ENCODE measurements at regions not wholly inside any gene's neighbourhood (a gene's known extent, or its start where the extent isn't known, plus 50 kb on each side); places are given as distances from the start of the nearest gene placed in this dataset.

DNA sequence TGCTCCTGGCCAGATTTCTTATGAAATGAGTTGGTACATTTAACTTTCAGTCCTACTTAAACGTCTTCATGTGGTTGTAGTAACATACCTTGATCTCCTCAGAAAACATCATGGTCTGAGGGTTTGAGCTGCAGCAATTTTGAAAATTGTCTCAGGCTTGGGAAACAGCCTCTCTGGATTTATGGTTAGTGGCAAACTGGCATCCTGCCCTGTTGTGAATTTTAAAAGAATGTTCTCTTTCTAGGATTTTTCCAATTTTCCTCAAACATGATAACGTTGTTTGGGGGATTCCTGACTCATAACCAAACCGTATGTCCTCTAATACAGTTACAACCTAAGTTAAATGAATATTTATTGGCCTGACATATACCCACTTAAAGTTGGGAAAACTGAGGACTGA is 624.4 kb downstream of the LMO4 start:
- Mint-ChIP-seq H3K9me3 (no peaks in the 10 kb centered on the region), H3K27ac (no peak overlapping the region)

DNA sequence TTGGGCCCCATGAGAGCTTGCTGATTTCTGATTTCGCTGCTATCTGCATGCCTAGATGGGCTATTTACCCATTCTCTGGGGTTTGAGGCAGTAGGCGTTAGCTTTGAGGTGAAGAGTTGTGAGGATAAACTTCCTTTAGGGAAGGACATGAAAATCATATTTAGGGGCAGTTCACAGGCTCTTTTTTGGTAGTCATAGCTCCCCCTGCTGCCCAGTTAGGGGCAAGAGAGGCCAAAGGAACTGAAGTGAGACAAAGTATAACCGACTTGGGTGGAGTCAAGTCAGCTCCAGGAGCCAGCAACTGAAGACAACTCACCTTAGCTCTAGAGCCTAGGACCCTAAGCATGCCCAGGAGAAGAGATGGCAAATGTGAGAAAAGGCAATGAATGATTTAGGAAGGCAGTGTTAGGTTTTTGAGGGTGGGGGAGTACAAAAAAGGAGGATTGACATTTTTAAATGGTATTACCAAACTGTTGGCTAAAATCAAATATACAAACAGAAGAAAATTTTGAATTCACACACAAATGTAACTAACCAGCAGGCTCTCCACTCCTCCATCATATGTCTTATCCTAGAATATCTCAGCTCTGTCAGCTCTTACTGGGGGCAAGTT is 625.2 kb downstream of the LMO4 start:
- no peak overlapping the region for H3K27ac Mint-ChIP-seq
- peak; percentile 83 for DNase-seq
- intact Hi-C loops (cut with micrococcal nuclease) = loop anchor here (1.0 to 2.0 kb wide), 2 partner anchors 661 to 821 kb away; no protein-coding TSS in a partner anchor
- H3K4me3 Mint-ChIP-seq = no peak overlapping the region
- no peaks in the 10 kb centered on the region for H3K9me3 Mint-ChIP-seq
- no peaks in the 10 kb centered on the region for H3K4me1 Mint-ChIP-seq
- H3K27me3 Mint-ChIP-seq = peaks cover 6% of the 10 kb centered on the region
- no peaks in the 10 kb centered on the region for H3K36me3 Mint-ChIP-seq (ENCODE audit: low read depth)

More for the DNA sequence above, 624.4 kb downstream of the LMO4 start:
- Mint-ChIP-seq H3K36me3 (ENCODE audit: low read depth) (no peaks in the 10 kb centered on the region), H3K4me1 (no peaks in the 10 kb centered on the region), H3K27me3 (peaks cover 7% of the 10 kb centered on the region), H3K4me3 (no peak overlapping the region)
- intact Hi-C loops (cut with micrococcal nuclease) = loop anchor here (1.0 to 2.0 kb wide), 2 partner anchors 660 to 820 kb away; no protein-coding TSS in a partner anchor
- DNase-seq = no peak

DNA sequence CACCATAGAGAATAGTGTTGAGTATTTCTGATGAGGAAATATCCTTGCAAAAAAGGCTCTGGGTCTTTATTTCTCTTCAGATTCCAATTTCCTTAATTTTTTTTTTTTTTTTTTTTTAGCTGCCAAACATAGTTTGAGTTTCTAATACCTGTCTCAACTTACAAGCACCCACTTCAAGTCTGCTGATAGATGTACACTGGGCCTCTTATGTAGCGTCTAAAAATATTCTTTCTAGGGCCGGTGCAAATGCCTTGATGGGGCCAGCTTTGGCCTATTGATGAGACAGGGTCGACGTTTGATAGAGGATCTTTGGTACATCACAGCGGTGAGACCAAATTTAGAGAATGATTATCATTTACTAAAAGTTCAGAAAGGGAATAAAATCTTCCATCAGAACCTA is 626.4 kb downstream of the LMO4 start:
- Mint-ChIP-seq H3K4me1 (no peaks in the 10 kb centered on the region), H3K27me3 (peaks cover 6% of the 10 kb centered on the region), H3K27ac (no peak overlapping the region), H3K36me3 (ENCODE audit: low read depth) (no peaks in the 10 kb centered on the region), H3K4me3 (no peak overlapping the region), H3K9me3 (no peaks in the 10 kb centered on the region)
- intact Hi-C loops (cut with micrococcal nuclease) = no loop called here
- no peak for DNase-seq

DNA sequence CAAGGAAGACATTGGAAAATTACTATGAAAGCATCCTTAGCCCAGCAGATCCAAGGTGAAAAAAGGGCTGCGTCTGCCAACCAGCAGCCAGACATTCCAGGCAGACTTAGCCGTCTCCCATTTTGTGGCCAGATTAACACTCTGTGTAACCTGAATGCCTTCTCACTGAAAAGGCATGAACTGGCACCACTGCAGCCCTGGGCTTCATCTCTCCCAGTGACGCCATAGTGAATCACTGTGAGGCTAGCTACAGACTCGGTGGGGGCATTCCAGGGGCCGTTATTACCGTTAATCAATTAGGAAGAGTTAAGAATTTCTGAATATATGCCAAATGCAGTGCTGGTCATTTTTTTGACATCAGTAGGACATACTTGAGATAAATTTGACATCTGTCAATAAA is 627.4 kb downstream of the LMO4 start:
- Mint-ChIP-seq H3K36me3 (ENCODE audit: low read depth) (no peaks in the 10 kb centered on the region), H3K27ac (no peak overlapping the region), H3K4me3 (no peak overlapping the region), H3K4me1 (no peaks in the 10 kb centered on the region), H3K27me3 (peaks cover 6% of the 10 kb centered on the region), H3K9me3 (no peaks in the 10 kb centered on the region)
- DNase-seq = no peak
- intact Hi-C loops (cut with micrococcal nuclease) = no loop called here

DNA sequence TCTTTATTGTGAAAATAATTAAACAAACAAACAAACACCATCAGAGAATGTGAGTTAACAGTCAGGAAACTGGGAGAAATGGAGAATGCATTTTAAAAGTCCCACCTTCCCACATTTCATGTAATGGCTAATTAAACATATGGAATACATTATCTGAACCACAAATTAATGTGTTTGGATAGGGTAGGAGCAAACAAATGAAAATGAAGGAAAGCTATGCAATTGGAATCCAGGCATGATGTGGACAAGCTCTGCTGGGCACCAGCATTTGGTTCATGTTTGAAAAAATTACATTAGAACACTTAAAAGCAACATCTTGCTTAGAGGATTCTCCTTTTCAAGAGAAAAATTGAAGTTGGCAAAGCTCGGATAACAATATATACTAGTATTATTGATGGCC is 628.1 kb downstream of the LMO4 start:
- no peak for DNase-seq
- no peak overlapping the region for H3K27ac Mint-ChIP-seq
- H3K4me1 Mint-ChIP-seq = no peaks in the 10 kb centered on the region
- no peaks in the 10 kb centered on the region for H3K9me3 Mint-ChIP-seq
- no peaks in the 10 kb centered on the region for H3K36me3 Mint-ChIP-seq (ENCODE audit: low read depth)
- no peak overlapping the region for H3K4me3 Mint-ChIP-seq
- peaks cover 6% of the 10 kb centered on the region for H3K27me3 Mint-ChIP-seq
- intact Hi-C loops (cut with micrococcal nuclease) = no loop called here

DNA sequence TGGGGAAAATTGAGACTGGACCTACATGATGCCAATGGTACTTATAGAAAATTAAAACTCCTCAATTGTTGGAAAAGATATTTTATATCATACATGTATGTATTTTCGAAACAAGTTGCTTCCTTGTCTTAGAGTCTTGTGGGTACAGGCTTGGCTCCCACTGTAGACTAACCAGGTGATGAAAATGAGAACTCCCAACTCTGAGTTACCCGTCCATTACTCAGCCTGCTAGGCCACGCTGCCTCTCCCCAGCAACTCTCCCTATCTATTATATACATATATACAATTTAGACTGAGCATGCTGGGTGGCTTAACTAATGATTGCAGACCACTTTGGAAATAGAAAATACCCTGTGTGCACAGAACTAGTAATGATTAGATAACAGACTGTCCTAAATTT is 628.7 kb downstream of the LMO4 start:
- Mint-ChIP-seq H3K27me3 (peaks cover 2% of the 10 kb centered on the region), H3K4me1 (no peaks in the 10 kb centered on the region), H3K27ac (no peak overlapping the region), H3K36me3 (ENCODE audit: low read depth) (no peaks in the 10 kb centered on the region), H3K4me3 (no peak overlapping the region), H3K9me3 (no peaks in the 10 kb centered on the region)
- intact Hi-C loops (cut with micrococcal nuclease) = no loop called here
- no peak for DNase-seq

DNA sequence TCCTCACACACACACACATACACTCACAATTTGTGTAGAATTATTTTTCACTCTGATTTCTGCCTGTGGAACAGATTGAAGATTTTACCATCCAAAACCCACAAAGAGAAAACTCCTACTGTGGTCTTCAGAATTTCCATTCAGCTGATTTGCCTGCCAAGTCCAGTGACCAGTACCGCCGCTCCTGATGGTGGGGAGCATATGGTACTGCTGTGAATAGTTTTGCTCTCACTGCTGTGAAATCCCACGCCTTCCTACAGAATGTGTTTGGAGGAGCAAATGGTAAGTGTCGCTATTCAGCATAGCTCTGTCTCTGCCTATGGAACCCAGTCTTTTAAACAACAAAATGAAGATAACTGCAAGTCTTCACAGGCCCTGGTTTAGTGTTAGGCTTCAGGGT is 629.5 kb downstream of the LMO4 start:
- Mint-ChIP-seq H3K27me3 (no peaks in the 10 kb centered on the region), H3K27ac (no peak overlapping the region), H3K4me3 (no peak overlapping the region), H3K36me3 (ENCODE audit: low read depth) (no peaks in the 10 kb centered on the region), H3K9me3 (no peaks in the 10 kb centered on the region), H3K4me1 (no peaks in the 10 kb centered on the region)
- no peak for DNase-seq
- intact Hi-C loops (cut with micrococcal nuclease) = no loop called here

DNA sequence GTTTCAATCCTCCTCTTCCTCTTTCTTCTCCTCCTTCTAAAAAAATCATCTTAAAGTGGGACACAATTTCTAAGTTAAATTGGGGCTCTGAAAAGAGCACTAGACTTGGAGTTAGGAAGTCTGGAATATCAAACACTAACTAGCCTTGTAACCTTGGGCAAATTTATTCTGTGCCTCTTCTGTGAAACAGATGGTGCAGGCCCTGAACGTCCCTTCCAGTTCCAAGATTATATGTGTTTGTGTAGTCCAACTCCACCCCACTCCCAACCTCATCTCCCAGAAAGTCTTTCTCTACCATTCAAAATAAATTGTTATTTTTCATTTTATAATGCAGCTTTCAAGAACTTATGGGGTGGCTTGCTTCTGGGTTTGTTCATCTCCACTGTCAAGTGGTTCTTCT is 630.0 kb downstream of the LMO4 start:
- no peak overlapping the region for H3K4me3 Mint-ChIP-seq
- H3K36me3 Mint-ChIP-seq (ENCODE audit: low read depth) = no peaks in the 10 kb centered on the region
- no peaks in the 10 kb centered on the region for H3K27me3 Mint-ChIP-seq
- no peak overlapping the region for H3K27ac Mint-ChIP-seq
- H3K4me1 Mint-ChIP-seq = no peaks in the 10 kb centered on the region
- no peak for DNase-seq
- intact Hi-C loops (cut with micrococcal nuclease) = no loop called here
- no peaks in the 10 kb centered on the region for H3K9me3 Mint-ChIP-seq

DNA sequence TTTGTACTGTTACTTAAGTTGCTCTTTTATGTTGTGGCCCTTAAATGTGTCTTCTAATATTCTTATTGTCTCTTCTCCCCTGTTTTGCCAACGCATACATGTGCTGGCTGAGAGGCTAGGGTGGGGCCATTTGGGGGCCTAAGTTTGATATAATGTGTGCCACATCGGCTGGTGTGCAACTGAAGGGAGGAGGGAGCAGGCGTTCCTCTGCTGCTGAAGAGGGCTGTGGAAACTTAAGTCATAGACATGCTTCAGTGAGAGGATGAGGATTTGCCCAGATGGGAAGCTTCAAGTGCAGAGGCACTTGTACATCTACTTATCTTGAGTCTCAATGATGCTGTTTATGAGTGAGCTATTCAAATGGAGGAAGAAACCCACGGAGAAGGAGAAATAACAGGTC is 630.6 kb downstream of the LMO4 start:
- Mint-ChIP-seq H3K27ac (no peak overlapping the region), H3K27me3 (no peaks in the 10 kb centered on the region), H3K36me3 (ENCODE audit: low read depth) (no peaks in the 10 kb centered on the region), H3K4me3 (no peak overlapping the region), H3K9me3 (no peaks in the 10 kb centered on the region), H3K4me1 (no peaks in the 10 kb centered on the region)
- intact Hi-C loops (cut with micrococcal nuclease) = no loop called here
- DNase-seq = no peak

DNA sequence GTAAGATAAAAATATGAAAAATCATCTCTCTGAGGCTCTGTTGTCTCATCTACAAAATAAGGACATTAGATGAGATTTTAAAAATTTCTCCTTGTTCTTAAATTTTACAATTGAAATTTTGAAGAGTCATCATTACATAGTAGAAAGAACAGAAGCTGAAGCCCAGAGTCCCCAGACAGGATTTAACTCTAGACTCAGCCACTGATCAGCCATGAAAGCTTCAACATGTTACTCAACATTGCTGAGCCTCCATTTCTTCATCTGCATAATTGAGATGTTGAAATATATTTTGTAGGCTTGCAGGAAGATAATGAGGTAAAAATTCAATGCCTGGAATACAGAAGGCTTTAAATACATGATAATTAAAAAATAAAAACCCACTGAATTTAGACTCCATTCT is 633.3 kb downstream of the LMO4 start:
- Mint-ChIP-seq H3K27me3 (peaks cover 2% of the 10 kb centered on the region), H3K36me3 (ENCODE audit: low read depth) (no peaks in the 10 kb centered on the region), H3K27ac (no peak overlapping the region), H3K9me3 (no peaks in the 10 kb centered on the region), H3K4me3 (no peak overlapping the region), H3K4me1 (no peaks in the 10 kb centered on the region)
- no peak for DNase-seq
- intact Hi-C loops (cut with micrococcal nuclease) = no loop called here

DNA sequence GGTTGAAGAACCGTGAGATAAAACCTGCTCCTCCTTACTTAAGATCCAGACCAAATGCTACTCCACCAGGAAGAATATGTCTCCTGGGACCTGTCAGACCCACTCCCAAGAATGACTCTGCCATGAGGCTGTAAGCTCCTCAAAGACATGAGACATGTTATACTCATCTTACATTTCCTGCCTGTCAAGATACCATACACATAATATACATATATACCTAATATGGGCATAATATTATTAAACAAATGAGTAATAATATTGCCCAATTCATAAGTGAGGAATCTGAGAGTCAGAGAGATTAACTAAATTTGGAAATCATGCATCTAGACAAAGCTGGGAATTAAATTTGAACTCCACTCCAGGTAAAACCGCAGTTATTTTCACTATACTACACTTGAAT is 634.9 kb downstream of the LMO4 start:
- Mint-ChIP-seq H3K27me3 (peaks cover 2% of the 10 kb centered on the region), H3K4me3 (no peak overlapping the region), H3K9me3 (no peaks in the 10 kb centered on the region), H3K36me3 (ENCODE audit: low read depth) (no peaks in the 10 kb centered on the region), H3K27ac (no peak overlapping the region), H3K4me1 (no peaks in the 10 kb centered on the region)
- no peak for DNase-seq
- intact Hi-C loops (cut with micrococcal nuclease) = no loop called here

DNA sequence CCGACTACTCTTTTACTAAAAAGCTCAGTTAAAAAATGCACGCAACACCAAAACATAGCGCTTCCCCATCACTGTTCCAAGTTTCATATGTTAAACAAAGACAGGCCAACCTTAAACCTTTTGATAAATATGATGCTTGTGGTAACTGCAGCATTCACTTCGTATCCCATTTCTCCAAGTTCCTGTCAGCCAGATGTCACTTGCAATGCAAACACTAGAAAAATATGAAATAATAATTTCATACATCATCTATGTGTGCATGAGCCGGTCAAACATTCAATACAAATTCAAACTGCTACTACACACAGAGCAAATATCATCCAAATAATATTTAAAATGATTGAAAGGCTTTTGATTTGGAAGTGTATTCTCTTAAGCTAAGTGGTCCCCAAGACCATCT is 636.5 kb downstream of the LMO4 start:
- Mint-ChIP-seq H3K36me3 (ENCODE audit: low read depth) (no peaks in the 10 kb centered on the region), H3K4me3 (no peak overlapping the region), H3K27ac (no peak overlapping the region), H3K4me1 (no peaks in the 10 kb centered on the region), H3K27me3 (peaks cover 2% of the 10 kb centered on the region), H3K9me3 (no peaks in the 10 kb centered on the region)
- intact Hi-C loops (cut with micrococcal nuclease) = no loop called here
- DNase-seq = no peak

DNA sequence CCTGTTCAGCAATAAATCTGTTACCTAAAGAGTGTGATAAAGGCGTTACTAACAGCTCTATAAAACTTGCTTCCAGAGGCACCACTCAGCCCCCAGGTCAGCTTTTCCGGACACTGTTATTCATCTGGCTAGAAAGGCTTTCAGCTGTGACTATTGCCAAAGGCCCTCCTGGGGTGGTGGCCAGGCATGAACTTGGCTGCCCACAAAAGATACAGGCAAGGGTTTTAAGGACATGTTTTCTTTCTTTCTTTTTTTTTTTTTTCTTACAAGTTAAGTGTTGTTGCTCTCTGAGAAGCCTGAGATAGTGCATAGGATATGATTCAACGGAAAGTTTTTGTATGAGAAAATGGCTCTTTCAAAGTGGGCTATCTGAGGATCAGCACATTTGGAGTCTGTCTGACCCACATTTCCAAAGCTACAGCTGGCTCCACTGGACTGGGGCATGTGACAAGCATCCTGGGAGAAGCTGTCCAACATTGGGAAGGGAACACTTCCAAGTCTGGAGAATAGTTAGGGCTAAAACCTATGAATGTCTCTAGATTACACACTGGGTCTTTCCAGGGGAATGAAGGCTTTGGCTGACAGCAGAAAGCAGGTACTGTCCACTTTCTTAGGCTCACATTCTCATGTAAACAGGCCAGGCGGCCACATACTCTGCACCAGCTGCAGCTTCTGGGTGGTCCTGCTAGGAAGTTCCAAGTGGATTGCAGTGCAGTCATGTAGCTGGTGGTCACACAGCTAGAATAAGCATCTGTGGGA is 639.7 kb downstream of the LMO4 start:
- intact Hi-C loops (cut with micrococcal nuclease) = no loop called here
- Mint-ChIP-seq H3K36me3 (ENCODE audit: low read depth) (no peaks in the 10 kb centered on the region), H3K27ac (no peak overlapping the region)

DNA sequence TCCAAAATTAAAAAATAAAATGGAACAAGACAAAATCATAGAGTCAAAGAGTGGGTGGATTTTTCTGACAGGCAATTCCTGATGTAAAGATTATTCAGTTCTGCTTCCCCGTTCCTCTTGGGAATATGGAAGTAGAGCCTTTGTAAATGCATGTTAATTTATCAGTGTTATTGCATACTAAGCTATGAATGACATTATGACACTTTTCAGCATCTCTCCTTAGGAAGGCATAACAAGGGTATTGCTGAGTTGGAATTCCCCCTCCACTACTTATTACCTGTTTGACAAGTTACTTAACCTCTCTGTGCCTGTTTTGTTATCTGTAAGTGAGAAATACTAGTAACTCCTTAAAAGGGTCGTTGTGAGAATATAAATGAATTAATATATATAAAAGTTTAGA is 640.4 kb downstream of the LMO4 start:
- H3K4me3 Mint-ChIP-seq = no peak overlapping the region
- no peaks in the 10 kb centered on the region for H3K9me3 Mint-ChIP-seq
- no peaks in the 10 kb centered on the region for H3K36me3 Mint-ChIP-seq (ENCODE audit: low read depth)
- H3K27ac Mint-ChIP-seq = no peak overlapping the region
- peaks cover 2% of the 10 kb centered on the region for H3K27me3 Mint-ChIP-seq
- DNase-seq = no peak
- H3K4me1 Mint-ChIP-seq = no peaks in the 10 kb centered on the region
- intact Hi-C loops (cut with micrococcal nuclease) = no loop called here

More for the DNA sequence above, 639.7 kb downstream of the LMO4 start:
- no peak for DNase-seq
- Mint-ChIP-seq H3K4me3 (no peak overlapping the region), H3K9me3 (no peaks in the 10 kb centered on the region), H3K27me3 (peaks cover 2% of the 10 kb centered on the region), H3K4me1 (no peaks in the 10 kb centered on the region)

DNA sequence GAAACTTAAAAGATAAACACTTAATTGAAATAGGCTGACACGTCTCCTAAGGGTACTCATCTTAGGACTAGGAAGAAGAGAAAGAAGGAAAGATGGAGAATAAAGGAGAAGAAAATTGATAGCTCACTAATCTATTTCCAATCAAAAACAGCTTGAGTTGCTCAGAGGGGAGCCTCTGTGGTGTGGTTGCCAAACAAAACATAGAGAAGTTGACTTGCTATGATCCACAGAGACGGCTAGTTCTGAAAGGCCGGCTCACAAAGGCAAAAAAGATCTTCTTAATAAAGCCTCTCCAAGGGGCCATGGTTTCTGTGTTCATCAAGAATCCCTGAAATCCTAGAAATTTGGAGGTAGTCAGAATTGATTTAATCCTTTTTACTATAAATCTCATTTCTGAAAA is 644.1 kb downstream of the LMO4 start:
- Mint-ChIP-seq H3K27ac (no peak overlapping the region), H3K9me3 (no peaks in the 10 kb centered on the region), H3K4me3 (no peak overlapping the region), H3K36me3 (ENCODE audit: low read depth) (no peaks in the 10 kb centered on the region), H3K27me3 (peaks cover 3% of the 10 kb centered on the region), H3K4me1 (no peaks in the 10 kb centered on the region)
- intact Hi-C loops (cut with micrococcal nuclease) = no loop called here
- DNase-seq = no peak
